Spleen (tissue), 7 donors: ENCODE measurements at regions not wholly inside any gene's neighbourhood (a gene's known extent, or its start where the extent isn't known, plus 50 kb on each side); places are given as distances from the start of the nearest gene placed in this dataset.

Source experiments
- CTCF ChIP-seq, 11 experiments: fragments of 200-600 bp in 7 of 11; fragments of 450-650 bp in 4 of 11; sonication (generic) in 4 of 11; IDR thresholded peaks in 8 of 11; conservative IDR thresholded peaks in 3 of 11; 1 replicate in 7 of 11; 2 replicates in 4 of 11; pipeline versions ENCODE4 v1.4.0 to v1.8.0; 2016 to 2021; ENCODE audit warnings: antibody characterized with exemption in 11 of 11, inconsistent platforms in 4 of 11, mild to moderate bottlenecking in 1 of 11
- POLR2A ChIP-seq, 3 donors: fragments of 450-650 bp; IDR thresholded peaks; one replicate each; pipeline ENCODE4 v1.5.1; 2017; ENCODE audit warnings: antibody characterized with exemption in 3 of 3, mild to moderate bottlenecking in 1 of 3
- POLR2AphosphoS5 ChIP-seq, 3 donors: sonication (generic); formaldehyde crosslinking; IDR thresholded peaks; one replicate each; pipeline ENCODE4 v1.5.1; 2017; ENCODE audit warnings: antibody characterized with exemption in 3 of 3
- donor health status: DM: no; HTN: no; CAD: no; lungs with moderate emphysema.
- donor health status: DM: no; HTN: no; CAD: no.
- donor health status: DM: no; HTN: no; CAD: no.

DNA sequence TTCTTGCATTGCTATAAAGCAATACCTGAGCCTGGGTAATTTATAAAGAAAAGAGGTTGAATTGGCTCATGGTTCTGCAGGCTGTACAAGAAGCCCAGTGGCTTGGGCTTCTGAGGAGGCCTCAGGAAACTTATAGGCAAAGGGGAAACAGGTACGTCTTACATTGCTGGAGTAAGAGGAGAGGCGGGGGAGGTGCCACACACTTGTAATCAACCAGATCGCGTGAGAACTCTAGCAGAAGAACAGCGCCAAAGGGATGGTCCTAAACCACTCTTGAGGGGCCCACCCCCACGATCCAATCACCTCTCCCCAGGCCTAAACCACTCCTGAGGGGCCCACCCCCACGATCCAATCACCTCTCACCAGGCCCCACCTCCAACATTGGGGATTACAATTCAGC is 50.6 kb upstream of the SHOX start:
- TF ChIP-seq CTCF (IDR thresholded peaks at IDR 0.05 in 8 of 11, conservative IDR thresholded peaks at IDR 0.05 in 3 of 11), result no peak
- TF ChIP-seq POLR2AphosphoS5 (IDR thresholded peaks at IDR 0.05), result no peak
- no peak for TF ChIP-seq POLR2A (IDR thresholded peaks at IDR 0.05)
